GM18870 (cell line): ENCODE measurements at regions not wholly inside any gene's neighbourhood (a gene's known extent, or its start where the extent isn't known, plus 50 kb on each side); places are given as distances from the start of the nearest gene placed in this dataset.

ENCODE experiments used
- ATAC-seq: cut with Tn5 transposase; IDR thresholded peaks from one replicate; pipeline ENCODE4 v1.9.1; 2021; ENCODE audit warnings: moderate library complexity; ENCODE audit not compliant: unreplicated experiment

GRCh38 chr7:12881712-12882111 lies 194.3 kb downstream of the ARL4A start:
- ATAC-seq, result no peak

GRCh38 chr7:12882710-12883109 lies 195.3 kb downstream of the ARL4A start:
- ATAC-seq, result no peak

- no peak for ATAC-seq
Measured at GRCh38 chr7:12884033-12884432, 196.6 kb downstream of the ARL4A start.

DNA sequence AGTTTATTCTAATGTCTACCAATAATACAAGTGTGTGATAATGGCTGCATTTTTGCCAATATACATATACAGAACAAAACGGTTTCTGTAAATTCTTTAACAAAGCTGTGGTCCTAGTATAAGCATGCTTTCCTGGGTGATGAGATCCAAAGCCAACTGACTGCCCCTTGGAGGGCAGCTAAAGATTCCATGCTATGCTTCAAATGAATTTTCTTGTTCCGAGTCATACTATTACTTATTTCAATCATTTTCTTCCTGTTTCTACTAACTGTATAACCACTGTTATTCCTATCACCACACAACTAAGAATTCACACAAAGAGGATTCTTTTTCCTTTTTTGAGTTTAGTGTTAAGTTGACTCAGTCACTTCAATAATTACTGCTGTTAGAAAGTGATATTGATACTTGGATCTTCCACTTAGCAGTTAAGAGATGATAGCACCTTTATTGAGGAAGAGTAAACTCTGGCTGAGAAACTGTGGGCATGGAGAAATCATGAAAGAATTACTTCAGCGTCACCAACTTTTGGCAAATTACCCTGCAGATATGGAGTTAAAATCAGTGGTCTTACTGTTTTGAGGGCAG lies 197.5 kb downstream of the ARL4A start:
- no peak for ATAC-seq

DNA sequence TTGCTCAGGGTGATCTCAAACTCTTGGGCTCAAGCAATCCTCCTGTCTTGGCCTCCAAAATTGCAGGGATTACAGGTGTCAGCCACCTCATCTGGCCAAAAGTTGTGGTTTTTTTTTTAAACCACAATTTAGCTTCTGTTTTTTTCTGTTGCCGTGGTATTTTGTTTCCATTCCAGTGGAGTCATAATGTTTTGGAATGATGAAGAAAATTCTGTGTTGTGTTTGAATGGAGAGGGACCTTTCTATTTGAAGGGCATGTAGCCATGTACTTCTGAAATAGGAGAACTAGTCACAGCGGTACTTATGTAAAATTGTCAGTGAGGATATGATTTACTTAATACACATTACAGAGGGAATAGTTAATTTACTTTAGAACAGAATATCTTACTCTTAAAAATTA lies 201.3 kb downstream of the ARL4A start:
- ATAC-seq, result no peak

DNA sequence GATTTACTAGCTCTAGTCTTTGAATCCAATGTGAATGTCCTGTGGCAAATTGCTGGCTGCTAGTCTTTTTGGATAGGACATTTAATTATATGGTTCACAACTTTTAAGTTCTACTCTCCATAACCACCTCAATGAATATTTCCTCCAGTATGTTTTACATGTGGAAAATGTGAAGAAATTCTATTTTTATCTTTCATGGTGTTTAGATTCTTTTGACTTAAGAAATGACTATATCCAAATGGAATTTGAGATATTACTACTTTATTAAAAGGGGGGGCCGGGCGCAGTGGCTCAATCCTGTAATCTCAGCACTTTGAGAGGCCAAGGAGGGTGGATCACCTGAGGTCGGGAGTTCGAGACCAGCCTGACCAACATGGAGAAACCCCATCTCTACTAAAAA lies 202.0 kb downstream of the ARL4A start:
- no peak for ATAC-seq

- ATAC-seq, result no peak
Measured at GRCh38 chr7:12890586-12890985, 203.2 kb downstream of the ARL4A start.

DNA sequence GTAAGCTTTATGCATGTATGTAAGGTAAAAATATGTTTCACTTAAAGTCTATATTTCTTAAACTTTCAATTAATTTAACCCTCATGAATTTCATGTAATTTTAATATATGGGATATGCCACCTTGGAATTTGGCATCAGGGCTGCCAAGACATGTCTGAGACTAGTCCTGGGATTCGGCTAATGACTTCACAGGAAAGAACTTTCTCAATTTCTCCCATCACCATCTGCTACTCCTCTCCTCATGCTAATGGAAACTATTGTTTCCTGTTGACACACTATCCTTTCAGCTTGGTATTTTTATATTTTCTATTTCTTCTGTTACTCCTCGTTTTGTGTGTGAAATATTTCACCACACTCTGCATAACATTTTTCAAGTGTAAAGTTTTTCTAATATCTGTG lies 205.9 kb downstream of the ARL4A start:
- ATAC-seq, result no peak

GRCh38 chr7:12895296-12895695 lies 207.9 kb downstream of the ARL4A start:
- no peak for ATAC-seq

- ATAC-seq, result no peak
Measured at GRCh38 chr7:12896316-12896715, 208.9 kb downstream of the ARL4A start.

DNA sequence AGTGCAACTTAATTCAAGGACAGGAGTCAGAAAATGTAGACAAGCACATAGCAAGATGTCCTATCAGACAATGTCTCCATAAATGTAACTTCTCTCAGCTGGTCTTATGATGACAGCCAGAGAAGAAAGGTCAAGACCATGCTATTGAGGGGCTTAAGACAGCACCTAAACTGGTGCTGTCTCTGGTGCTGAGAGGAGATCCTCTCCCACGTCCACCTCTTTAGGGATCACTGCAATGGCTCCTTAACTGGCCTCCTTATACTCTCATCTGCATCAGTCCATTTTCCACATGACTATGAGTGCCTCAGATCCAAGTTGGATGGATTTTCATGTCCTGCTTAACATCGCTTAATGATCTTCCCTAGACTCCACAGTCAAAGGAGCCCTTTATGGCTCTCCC lies 210.6 kb downstream of the ARL4A start:
- no peak for ATAC-seq

DNA sequence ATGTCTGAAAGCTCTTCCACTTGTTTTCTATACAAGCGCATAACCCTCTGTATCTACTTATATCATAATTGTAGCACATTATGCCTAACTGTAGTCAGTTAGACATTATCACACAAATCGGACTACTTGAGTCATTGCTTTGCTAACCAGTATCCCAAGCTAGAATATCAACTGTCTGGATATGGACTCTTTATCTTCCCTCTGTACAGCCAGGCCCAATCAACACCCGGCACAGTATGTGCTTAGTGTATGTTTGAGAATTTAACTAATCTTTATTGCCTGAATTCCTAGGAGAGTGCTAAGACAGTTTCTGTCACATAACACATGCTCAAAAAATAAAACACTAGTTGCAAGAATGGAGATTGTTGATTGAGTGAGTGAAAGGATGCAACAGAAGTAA lies 211.2 kb downstream of the ARL4A start:
- ATAC-seq, result no peak

- ATAC-seq, result no peak
Measured at GRCh38 chr7:12905671-12906070, 218.2 kb downstream of the ARL4A start.

- ATAC-seq, result no peak
Measured at GRCh38 chr7:12907774-12908173, 220.3 kb downstream of the ARL4A start.

- ATAC-seq, result no peak
Measured at GRCh38 chr7:12909483-12909882, 222.1 kb downstream of the ARL4A start.

GRCh38 chr7:12911053-12911452 lies 223.6 kb downstream of the ARL4A start:
- ATAC-seq, result no peak

DNA sequence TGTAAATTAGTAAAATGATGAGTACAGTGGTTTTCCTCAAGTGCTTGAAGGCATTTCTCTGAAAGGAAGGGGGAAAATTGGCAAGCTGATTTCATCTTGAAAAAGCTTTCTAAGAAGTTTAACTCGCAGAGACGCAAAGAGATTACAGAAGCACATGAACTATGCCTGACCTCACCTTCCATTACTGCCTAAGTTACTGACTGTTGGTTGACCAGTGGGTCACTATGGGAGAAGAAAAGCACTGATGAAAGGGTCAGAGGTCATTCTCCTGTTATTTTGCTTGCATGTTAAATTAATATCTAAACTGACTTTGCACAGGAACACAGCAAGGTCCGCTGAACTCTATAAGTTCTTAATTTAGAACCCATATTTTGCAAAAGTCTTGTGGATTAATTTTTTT lies 225.6 kb downstream of the ARL4A start:
- ATAC-seq, result no peak

DNA sequence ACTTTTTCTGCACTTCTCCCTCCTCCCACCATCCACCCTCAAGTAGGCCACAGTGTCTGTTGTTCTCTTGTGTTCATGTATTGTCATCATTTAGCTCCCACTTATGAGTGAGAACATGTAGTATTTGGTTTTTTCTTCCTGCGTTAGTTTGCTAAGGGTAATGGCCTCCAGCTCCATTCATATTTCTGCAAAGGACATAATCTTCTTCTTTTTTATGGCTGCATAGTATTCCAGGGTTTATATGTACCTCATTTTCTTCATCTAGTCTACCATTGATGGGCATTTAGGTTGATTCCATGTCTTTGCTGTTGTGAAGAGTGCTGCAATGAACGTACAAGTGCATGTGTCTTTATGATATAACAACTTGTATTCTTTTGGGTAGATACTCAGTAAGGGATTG lies 230.4 kb downstream of the ARL4A start:
- ATAC-seq, result no peak

DNA sequence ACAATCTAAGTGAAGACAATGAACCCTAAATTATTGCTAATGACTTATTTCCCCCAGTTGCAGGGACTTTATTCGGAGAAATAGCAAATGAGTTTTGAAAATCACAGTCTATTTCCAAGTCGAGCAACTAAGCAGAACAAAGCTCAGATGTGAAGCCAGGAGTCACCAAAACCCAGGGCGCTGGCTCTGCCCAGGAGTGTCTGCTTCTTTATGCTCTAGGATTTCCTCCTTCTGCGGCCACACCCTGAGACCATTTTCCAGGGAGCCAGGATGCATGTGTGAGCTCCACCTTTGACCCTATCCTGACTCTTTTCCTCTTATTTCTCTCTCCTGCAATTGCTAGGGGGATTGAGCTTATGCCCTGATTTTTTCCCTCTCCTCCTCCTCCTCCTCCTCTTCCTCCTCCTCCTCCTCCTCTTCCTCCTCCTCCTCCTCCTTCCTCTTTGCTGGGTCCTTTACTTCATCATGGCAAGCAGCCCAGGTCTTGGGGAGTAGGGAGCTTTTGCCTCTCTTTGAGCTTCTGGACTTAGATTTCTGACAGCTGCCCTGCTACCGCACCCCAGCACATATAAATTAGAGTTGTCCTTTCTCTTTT lies 234.4 kb downstream of the ARL4A start:
- ATAC-seq, result no peak

DNA sequence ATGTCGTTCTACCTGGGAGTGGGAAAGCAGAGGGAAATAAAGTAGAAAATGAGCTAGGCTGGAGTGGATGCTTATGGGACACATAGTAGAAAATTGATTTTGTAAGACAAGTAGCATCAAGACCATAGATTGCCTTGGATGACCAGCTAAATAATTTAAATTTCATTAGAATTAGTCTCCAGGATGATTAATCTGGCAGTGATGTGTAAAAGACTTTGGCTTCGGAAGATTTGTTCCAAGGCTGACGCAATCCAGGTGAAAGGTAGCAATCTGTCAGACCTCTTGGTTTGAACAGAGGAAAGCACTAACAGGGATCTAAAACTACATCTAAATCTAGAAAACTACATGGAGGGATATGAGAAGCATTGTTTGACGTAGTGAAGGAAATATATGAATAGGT lies 236.5 kb downstream of the ARL4A start:
- ATAC-seq, result no peak

GRCh38 chr7:12926206-12926605 lies 238.8 kb downstream of the ARL4A start:
- no peak for ATAC-seq

GRCh38 chr7:12927635-12928434 lies 240.4 kb downstream of the ARL4A start:
- no peak for ATAC-seq
